ENCODE measurements at regions not wholly inside any gene's neighbourhood (a gene's known extent, or its start where the extent isn't known, plus 50 kb on each side); places are given as distances from the start of the nearest gene placed in this dataset.

DNA sequence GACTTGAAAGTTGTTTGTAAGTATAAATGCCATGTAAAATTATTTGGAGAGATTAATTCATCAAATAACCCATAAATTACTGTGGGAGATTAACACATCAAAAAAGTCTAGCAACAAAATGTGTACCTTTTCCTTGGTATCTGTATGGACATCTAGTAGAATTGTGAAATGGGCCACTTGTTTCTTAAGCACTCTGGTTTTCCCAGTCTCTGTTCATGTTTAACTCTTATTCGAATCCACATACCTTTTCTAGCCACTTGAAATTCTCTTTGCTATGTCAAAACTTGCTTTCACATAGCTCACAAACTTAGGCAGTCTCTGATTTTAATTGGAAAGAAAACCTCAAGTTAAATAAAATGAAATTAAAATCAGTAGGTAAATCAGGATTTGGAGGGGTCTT is 470.6 kb downstream of the LMO7 start:
- TF ChIP-seq POLR2A (IDR thresholded peaks at IDR 0.05): no peak
- TF ChIP-seq, protein P1, sequence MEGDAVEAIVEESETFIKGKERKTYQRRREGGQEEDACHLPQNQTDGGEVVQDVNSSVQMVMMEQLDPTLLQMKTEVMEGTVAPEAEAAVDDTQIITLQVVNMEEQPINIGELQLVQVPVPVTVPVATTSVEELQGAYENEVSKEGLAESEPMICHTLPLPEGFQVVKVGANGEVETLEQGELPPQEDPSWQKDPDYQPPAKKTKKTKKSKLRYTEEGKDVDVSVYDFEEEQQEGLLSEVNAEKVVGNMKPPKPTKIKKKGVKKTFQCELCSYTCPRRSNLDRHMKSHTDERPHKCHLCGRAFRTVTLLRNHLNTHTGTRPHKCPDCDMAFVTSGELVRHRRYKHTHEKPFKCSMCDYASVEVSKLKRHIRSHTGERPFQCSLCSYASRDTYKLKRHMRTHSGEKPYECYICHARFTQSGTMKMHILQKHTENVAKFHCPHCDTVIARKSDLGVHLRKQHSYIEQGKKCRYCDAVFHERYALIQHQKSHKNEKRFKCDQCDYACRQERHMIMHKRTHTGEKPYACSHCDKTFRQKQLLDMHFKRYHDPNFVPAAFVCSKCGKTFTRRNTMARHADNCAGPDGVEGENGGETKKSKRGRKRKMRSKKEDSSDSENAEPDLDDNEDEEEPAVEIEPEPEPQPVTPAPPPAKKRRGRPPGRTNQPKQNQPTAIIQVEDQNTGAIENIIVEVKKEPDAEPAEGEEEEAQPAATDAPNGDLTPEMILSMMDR (IDR thresholded peaks at IDR 0.05): no peak

Measured in upper lobe of left lung (tissue), 4 donors.